Fibroblast of mammary gland (primary cell): ENCODE measurements at regions not wholly inside any gene's neighbourhood (a gene's known extent, or its start where the extent isn't known, plus 50 kb on each side); places are given as distances from the start of the nearest gene placed in this dataset.

Experiments
- DNase-seq: peaks from one replicate; pipeline ENCODE4 v3.0.0-alpha.2; 2010; ENCODE audit warnings: low read depth
- H3K4me3 ChIP-seq: 2 replicates; pipeline ENCODE4 v1.5.1; 2011; ENCODE audit warnings: low read depth, mild to moderate bottlenecking, low read length, moderate library complexity; ENCODE audit not compliant: control insufficient read depth
- CTCF ChIP-seq: conservative IDR thresholded peaks from 2 replicates; pipeline ENCODE4 v1.5.1; 2011; ENCODE audit warnings: low read depth, low read length, inconsistent platforms; ENCODE audit not compliant: control insufficient read depth, insufficient read depth

DNA sequence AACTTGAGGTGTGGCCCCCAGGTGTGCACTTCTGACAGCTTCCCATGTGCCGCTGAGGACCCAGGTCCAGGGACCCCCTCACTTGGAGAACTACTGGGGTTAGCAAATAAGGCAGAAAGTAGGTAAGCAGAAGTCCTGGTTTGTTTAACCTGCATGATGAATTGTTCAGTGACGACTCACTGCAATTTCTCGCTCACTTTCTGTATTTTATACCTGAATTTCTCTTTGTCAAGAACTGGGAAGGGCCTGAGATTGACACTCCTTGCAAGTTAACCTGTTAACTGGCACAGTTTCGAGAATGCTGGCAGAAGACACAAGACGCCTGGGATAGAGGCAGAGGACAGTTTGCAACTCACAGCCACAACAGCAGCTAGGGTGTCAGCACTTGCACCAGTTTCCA, 164.5 kb upstream of the NCK2 start:
- TF ChIP-seq CTCF = no peak
- no peak for DNase-seq
- no peak overlapping the region for H3K4me3 ChIP-seq

DNA sequence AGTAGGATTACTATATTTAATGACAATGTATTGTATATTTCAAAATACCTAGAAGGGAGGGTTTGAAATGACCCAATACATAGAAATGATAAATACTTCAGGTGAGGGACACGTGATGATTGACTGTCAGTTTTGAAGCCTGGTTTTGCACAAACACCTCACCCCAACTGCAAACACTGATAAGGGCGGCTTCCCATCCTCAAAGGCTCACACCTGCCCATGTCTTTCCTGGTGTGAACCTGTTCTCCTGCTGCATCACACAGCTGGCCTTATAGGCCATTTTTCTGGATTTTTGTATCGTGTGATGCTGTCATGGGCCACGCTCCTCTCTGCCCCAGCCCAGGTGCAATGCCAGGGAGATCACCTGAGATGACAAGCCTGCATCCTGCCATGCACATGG, 166.5 kb upstream of the NCK2 start:
- no peak for TF ChIP-seq CTCF
- no peak overlapping the region for H3K4me3 ChIP-seq
- no peak for DNase-seq

DNA sequence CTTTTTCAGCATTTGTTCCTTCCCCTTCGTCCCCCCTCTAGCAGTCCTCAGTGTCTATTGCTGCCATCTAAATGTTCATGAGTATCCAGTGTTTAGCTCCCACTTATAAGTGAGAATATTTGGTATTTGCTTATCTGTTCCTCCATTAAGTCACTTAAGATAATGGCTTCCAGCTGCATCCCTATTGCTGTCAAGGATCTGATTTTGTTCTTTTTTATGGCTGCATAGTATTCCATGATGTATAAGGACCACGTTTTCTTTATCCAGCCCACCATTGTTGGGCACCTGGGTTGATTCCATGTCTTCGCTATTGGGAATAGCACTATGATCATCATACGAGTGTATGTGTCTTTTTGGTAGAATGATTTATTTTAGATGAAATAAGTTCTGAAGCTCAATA, 166.9 kb upstream of the NCK2 start:
- no peak for DNase-seq
- no peak overlapping the region for H3K4me3 ChIP-seq
- no peak for TF ChIP-seq CTCF

DNA sequence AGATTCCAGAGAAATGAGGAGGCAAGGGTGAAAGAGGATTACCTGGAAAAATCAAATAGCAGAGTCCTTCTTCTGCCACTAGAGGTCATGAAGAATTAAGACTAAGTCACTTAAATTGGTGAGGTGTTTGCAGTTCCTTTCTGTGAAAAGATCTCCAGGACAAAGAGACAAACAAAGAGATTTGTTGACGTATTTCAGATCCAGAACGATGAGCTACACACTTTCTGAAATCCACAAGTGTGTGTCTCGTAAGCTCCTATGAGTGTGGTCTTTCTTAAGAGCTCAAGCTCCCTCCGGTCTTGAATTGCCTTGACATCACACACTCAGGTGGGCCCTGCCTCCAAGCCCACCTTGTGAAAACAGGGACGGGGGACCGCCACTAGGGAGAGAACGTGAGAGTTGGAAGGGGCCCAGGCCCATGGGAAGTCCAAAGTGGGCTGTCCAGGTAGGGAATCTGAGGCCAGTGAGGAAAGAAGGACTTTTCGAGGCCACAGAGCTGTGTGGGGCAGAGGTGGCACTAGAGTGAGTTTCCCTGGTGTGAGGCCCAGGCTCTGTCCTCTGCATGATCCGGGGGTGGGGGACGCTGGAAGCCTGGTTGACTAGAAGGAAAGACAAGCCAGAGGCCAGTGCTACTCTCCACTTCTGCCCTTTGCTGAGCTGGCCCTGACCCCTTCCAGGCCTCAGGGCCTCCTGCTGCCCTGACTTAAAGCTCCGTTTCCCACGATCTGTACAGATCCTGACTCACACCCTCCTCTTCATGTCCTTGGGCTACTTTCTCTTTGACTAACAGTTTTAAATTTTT, 168.1 kb upstream of the NCK2 start:
- DNase-seq = peak; percentile 60
- no peak overlapping the region for H3K4me3 ChIP-seq
- TF ChIP-seq CTCF = peak; percentile 62

DNA sequence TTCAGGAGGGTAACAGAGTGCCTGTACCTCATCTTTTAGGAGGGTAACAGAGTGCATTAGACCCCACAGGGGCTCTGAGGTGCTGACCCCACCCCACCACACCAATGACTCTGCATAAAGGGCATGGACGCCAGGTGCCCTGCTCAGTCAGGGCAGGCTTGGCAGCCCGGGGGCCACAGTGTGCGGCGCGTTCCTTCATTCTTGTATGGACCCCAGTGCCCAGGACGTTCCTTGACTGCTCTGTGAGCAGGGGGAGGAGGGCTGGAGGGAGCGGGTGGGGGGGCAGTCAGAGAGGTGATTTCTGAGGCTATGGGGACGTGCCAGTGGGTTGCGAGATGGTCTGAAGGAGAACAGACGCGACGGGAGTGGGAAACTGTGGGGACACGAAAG, 168.7 kb upstream of the NCK2 start:
- no peak for TF ChIP-seq CTCF
- no peak for DNase-seq
- no peak overlapping the region for H3K4me3 ChIP-seq

GRCh38 chr2:105575499-105576025, 169.2 kb upstream of the NCK2 start:
- H3K4me3 ChIP-seq = no peak overlapping the region
- no peak for DNase-seq
- TF ChIP-seq CTCF = no peak

- H3K4me3 ChIP-seq = no peak overlapping the region
- no peak for DNase-seq
- TF ChIP-seq CTCF = no peak
Measured at GRCh38 chr2:105574796-105575344, 169.8 kb upstream of the NCK2 start.
